GM12874 (cell line): ENCODE measurements at regions not wholly inside any gene's neighbourhood (a gene's known extent, or its start where the extent isn't known, plus 50 kb on each side); places are given as distances from the start of the nearest gene placed in this dataset.

Source experiments
- TF ChIP-seq, protein P1 (sequence below): IDR thresholded peaks from 2 replicates; pipeline ENCODE4 v1.5.1; 2011; ENCODE audit warnings: low read depth, mild to moderate bottlenecking, control low read depth, low read length, moderate library complexity; ENCODE audit not compliant: insufficient read depth

DNA sequence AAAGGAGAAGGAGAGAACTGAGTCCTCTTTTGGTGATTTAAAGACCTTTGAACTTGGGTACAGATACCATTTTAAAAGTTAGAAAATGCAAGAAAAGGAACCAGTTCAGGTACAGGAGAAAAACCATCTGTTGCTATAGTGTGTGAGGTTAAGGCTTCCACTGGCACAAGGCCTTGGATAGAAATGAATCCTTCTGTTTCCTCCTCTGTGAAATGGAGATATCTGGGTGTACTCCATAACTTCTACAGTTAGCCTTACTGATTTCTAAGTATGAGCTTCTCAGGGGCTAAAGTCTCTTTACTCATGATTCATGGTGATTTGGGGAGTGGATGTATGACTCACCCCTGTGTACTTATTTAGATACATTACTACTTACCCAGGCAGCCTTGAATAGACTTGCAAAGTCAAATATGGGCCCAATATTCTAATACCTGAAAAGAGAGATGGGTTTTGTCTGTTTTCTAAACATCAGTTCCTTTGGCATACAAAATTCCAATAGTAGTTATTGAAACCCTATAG, 117.2 kb upstream of the ADO start:
- TF ChIP-seq, protein P1, sequence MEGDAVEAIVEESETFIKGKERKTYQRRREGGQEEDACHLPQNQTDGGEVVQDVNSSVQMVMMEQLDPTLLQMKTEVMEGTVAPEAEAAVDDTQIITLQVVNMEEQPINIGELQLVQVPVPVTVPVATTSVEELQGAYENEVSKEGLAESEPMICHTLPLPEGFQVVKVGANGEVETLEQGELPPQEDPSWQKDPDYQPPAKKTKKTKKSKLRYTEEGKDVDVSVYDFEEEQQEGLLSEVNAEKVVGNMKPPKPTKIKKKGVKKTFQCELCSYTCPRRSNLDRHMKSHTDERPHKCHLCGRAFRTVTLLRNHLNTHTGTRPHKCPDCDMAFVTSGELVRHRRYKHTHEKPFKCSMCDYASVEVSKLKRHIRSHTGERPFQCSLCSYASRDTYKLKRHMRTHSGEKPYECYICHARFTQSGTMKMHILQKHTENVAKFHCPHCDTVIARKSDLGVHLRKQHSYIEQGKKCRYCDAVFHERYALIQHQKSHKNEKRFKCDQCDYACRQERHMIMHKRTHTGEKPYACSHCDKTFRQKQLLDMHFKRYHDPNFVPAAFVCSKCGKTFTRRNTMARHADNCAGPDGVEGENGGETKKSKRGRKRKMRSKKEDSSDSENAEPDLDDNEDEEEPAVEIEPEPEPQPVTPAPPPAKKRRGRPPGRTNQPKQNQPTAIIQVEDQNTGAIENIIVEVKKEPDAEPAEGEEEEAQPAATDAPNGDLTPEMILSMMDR, result no peak

DNA sequence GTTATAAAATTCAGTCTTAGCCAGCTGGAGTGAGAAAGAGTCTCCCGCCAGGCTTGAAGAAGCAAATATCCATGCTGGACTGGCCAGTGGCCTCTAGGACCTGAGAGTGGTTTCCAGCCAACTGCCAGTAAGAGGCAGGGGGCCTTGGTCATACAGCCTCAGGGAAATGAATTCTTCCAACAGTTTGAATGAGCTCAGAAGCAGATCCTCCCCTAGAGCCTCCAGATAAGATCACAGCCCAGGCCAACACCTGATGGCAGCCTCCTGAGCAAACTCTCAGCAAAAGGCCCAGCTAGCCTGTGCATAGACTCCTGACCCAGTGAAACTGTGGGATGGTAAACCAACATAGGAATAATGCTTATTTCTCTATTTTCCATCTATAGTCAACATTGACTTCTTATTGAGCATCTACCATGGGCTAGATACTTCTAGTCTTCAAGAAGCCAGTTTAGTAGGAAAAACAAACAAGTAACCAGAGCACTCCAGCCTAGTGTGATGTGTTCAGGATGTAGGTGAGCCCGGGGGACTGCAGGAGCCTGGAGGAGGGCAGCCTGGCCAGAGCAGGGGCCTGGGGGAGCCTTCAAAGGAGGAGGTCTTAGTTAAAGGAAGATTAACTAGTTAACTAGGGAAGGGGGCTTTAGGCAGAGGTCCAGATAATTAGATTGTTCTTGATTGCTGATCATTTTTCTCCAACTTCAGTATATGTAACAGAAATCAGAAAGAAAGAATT, 115.4 kb upstream of the ADO start:
- TF ChIP-seq, protein P1, result no peak

DNA sequence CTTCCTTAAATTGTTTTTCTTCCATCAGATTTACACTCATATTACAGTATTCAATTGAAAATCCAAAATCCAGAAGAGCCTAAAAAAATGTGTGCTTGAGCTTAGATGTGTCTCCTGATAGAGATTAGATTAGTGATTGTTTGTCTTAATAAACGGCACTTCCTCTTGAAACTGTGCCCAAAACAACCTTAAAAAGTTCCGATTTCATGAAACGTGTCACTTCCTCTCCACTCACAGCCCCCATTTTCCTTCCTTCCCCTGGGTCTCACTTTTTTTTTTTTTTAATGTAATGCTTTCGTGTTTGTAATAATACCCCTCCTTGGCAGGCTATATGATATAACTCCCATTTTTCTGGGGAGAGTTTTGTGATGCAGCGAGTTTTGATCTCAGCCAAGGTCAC, 114.8 kb upstream of the ADO start:
- TF ChIP-seq, protein P1, result no peak

DNA sequence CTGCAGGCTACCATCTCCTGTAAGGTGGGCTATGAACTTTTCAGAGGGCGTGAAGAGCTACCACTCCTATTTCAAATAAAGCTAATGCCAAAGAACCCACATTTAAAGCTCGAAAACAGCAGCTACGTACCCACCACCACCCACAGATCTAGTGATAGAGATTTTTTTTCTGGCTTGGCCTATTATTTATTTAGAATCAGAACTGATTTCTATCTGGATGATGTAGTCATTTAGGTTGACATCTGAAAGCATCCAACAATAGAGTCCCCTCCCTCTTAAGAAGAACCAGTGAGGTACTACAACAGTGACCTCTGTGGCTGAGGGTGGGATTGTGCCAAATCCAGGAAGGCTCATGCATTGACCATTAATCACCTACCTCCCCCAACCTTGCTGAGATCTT, 113.8 kb upstream of the ADO start:
- TF ChIP-seq, protein P1, result 0 out of 2 replicates have a peak, but pooled peaks have one; percentile 17

DNA sequence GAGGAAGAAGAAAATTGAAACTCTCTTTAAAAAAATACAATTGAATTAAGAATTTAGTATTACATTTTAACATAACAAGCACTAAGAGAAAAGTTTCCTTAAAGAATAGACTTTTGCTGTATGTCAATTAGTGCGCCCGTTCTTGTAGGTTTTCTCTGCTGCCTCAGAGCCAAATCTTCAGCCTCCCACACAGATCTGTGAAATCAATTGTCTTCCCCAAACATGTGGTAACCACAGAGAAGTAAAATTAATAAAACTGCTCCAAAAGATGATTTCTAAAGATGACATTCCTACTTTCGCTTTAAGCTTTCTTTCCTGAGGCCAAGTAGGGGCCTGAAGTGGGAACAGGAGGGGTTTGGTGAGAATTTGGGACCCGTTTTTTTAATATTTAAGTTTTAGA, 113.2 kb upstream of the ADO start:
- TF ChIP-seq, protein P1, result no peak

DNA sequence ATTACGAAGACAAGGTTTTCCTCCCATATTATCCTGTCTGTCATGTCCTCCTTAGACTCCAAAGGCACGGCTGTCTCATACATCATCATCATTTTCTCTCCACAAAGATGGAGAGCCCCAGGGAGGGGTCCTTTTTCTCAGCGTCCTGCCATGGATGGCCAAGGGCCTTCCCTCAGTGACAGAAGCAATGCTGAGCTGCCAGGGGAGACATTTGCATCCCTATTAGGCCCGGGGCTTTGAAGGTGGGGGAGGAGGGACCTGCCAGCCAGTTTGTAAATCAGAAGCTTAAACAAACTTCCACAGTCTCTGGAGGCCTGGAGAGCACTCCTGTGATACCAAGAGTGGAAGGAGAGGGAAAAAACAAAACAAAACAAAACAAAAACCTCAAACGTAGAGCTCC, 112.4 kb upstream of the ADO start:
- TF ChIP-seq, protein P1, result no peak

DNA sequence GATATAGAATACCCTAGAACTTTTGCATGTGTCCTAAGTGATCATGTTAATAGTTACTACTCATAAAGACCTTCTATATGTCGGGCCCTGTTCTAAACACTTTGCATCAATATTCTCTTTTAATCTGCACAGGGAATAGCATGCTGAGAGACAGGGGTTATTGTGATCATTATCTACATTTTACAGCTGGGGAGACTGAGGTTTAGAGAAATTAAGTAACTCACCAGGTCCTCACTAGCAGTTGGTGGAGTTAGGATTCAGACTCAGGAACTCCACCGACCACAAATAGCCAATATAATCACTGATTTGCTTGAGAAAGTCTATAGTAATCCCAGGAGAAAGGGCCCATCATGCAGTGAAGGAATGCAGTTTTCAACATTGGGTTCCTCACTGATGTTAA, 111.2 kb upstream of the ADO start:
- TF ChIP-seq, protein P1, result no peak
